ENCODE measurements at regions not wholly inside any gene's neighbourhood (a gene's known extent, or its start where the extent isn't known, plus 50 kb on each side); places are given as distances from the start of the nearest gene placed in this dataset.

- ATAC-seq (replicated peaks in 1 of 2) = no peak
These were observed 482.7 kb upstream of the EEF2KMT start for GRCh38 chr16:5580296-5580695.

GRCh38 chr16:5578980-5579379 is 481.4 kb upstream of the EEF2KMT start:
- Mint-ChIP-seq H3K36me3 (ENCODE audit: insufficient read depth in 2 of 2) (no peaks in the 10 kb centered on the region), H3K4me1 (ENCODE audit: low read depth) (no peaks in the 10 kb centered on the region), H3K27me3 (ENCODE audit: low read depth) (no peaks in the 10 kb centered on the region), H3K27ac (no peak overlapping the region), H3K9me3 (peaks cover 0 to 1% of the 10 kb centered on the region in 2 donors), H3K4me3 (no peak overlapping the region)
- DNase-seq = no peak
- no peak for ATAC-seq (replicated peaks in 1 of 2)

More at GRCh38 chr16:5580296-5580695, 482.7 kb upstream of the EEF2KMT start:
- Mint-ChIP-seq H3K4me3 (no peak overlapping the region), H3K9me3 (peaks cover 0 to 1% of the 10 kb centered on the region in 2 donors), H3K4me1 (ENCODE audit: low read depth) (no peaks in the 10 kb centered on the region), H3K27ac (no peak overlapping the region), H3K36me3 (ENCODE audit: insufficient read depth in 2 of 2) (no peaks in the 10 kb centered on the region), H3K27me3 (ENCODE audit: low read depth) (no peaks in the 10 kb centered on the region)
- no peak for DNase-seq

GRCh38 chr16:5577463-5577862 is 479.9 kb upstream of the EEF2KMT start:
- H3K27me3 Mint-ChIP-seq (ENCODE audit: low read depth) = no peaks in the 10 kb centered on the region
- H3K4me1 Mint-ChIP-seq (ENCODE audit: low read depth) = no peaks in the 10 kb centered on the region
- ATAC-seq (replicated peaks in 1 of 2) = no peak

GRCh38 chr16:5575646-5576245 is 478.2 kb upstream of the EEF2KMT start:
- no peak overlapping the region for H3K4me3 Mint-ChIP-seq
- no peak overlapping the region for H3K27ac Mint-ChIP-seq
- ATAC-seq (replicated peaks in 1 of 2) (no peak), DNase-seq (no peak)
- no peaks in the 10 kb centered on the region for H3K27me3 Mint-ChIP-seq (ENCODE audit: low read depth)
- no peaks in the 10 kb centered on the region for H3K4me1 Mint-ChIP-seq (ENCODE audit: low read depth)
- peaks cover 0 to 2% of the 10 kb centered on the region in 2 donors for H3K9me3 Mint-ChIP-seq
- H3K36me3 Mint-ChIP-seq (ENCODE audit: insufficient read depth in 2 of 2) = no peaks in the 10 kb centered on the region

More at GRCh38 chr16:5577463-5577862, 479.9 kb upstream of the EEF2KMT start:
- H3K4me3 Mint-ChIP-seq = no peak overlapping the region
- DNase-seq = no peak
- no peak overlapping the region for H3K27ac Mint-ChIP-seq
- H3K9me3 Mint-ChIP-seq = peaks cover 0 to 3% of the 10 kb centered on the region in 2 donors
- no peaks in the 10 kb centered on the region for H3K36me3 Mint-ChIP-seq (ENCODE audit: insufficient read depth in 2 of 2)

- ATAC-seq (replicated peaks in 1 of 2) (no peak), DNase-seq (no peak)
- H3K27me3 Mint-ChIP-seq (ENCODE audit: low read depth) = no peaks in the 10 kb centered on the region
- no peaks in the 10 kb centered on the region for H3K36me3 Mint-ChIP-seq (ENCODE audit: insufficient read depth in 2 of 2)
- H3K27ac Mint-ChIP-seq = no peak overlapping the region
- no peaks in the 10 kb centered on the region for H3K4me1 Mint-ChIP-seq (ENCODE audit: low read depth)
- no peak overlapping the region for H3K4me3 Mint-ChIP-seq
- H3K9me3 Mint-ChIP-seq = peaks cover 0 to 2% of the 10 kb centered on the region in 2 donors
These were observed 477.5 kb upstream of the EEF2KMT start for GRCh38 chr16:5575121-5575520.

GRCh38 chr16:5572056-5572455 is 474.5 kb upstream of the EEF2KMT start:
- ATAC-seq (replicated peaks in 1 of 2) (no peak), DNase-seq (no peak)
- peaks cover 0 to 4% of the 10 kb centered on the region in 2 donors for H3K9me3 Mint-ChIP-seq
- H3K27ac Mint-ChIP-seq = no peak overlapping the region
- H3K27me3 Mint-ChIP-seq (ENCODE audit: low read depth) = no peaks in the 10 kb centered on the region
- H3K36me3 Mint-ChIP-seq (ENCODE audit: insufficient read depth in 2 of 2) = no peaks in the 10 kb centered on the region
- no peak overlapping the region for H3K4me3 Mint-ChIP-seq
- no peaks in the 10 kb centered on the region for H3K4me1 Mint-ChIP-seq (ENCODE audit: low read depth)

- ATAC-seq (replicated peaks in 1 of 2) (no peak), DNase-seq (no peak)
- Mint-ChIP-seq H3K4me3 (no peak overlapping the region), H3K27ac (no peak overlapping the region), H3K36me3 (ENCODE audit: insufficient read depth in 2 of 2) (no peaks in the 10 kb centered on the region), H3K4me1 (ENCODE audit: low read depth) (no peaks in the 10 kb centered on the region), H3K27me3 (ENCODE audit: low read depth) (no peaks in the 10 kb centered on the region), H3K9me3 (peaks cover 0 to 7% of the 10 kb centered on the region in 2 donors)
These were observed 473.9 kb upstream of the EEF2KMT start for GRCh38 chr16:5571446-5571845.

- Mint-ChIP-seq H3K4me1 (ENCODE audit: low read depth) (no peaks in the 10 kb centered on the region), H3K36me3 (ENCODE audit: insufficient read depth in 2 of 2) (peaks cover 2 to 3% of the 10 kb centered on the region in 2 donors), H3K27ac (no peak overlapping the region), H3K4me3 (no peak overlapping the region), H3K9me3 (peaks cover 11 to 12% of the 10 kb centered on the region in 2 donors), H3K27me3 (ENCODE audit: low read depth) (no peaks in the 10 kb centered on the region)
- no peak for ATAC-seq (replicated peaks in 1 of 2)
- no peak for DNase-seq
These were observed 464.2 kb upstream of the EEF2KMT start for GRCh38 chr16:5561800-5562199.

- H3K4me1 Mint-ChIP-seq (ENCODE audit: low read depth) = no peaks in the 10 kb centered on the region
- H3K27me3 Mint-ChIP-seq (ENCODE audit: low read depth) = no peaks in the 10 kb centered on the region
- no peak overlapping the region for H3K27ac Mint-ChIP-seq
- DNase-seq (no peak), ATAC-seq (replicated peaks in 1 of 2) (no peak)
- H3K4me3 Mint-ChIP-seq = no peak overlapping the region
- peaks cover 2 to 3% of the 10 kb centered on the region in 2 donors for H3K36me3 Mint-ChIP-seq (ENCODE audit: insufficient read depth in 2 of 2)
- peaks cover 9 to 12% of the 10 kb centered on the region in 2 donors for H3K9me3 Mint-ChIP-seq
These were observed 462.5 kb upstream of the EEF2KMT start for GRCh38 chr16:5560084-5560483.

- no peaks in the 10 kb centered on the region for H3K27me3 Mint-ChIP-seq (ENCODE audit: low read depth)
- no peak overlapping the region for H3K27ac Mint-ChIP-seq
- DNase-seq (no peak), ATAC-seq (replicated peaks in 1 of 2) (no peak)
- H3K9me3 Mint-ChIP-seq = peaks cover 9 to 10% of the 10 kb centered on the region in 2 donors
- H3K4me3 Mint-ChIP-seq = no peak overlapping the region
- H3K4me1 Mint-ChIP-seq (ENCODE audit: low read depth) = no peaks in the 10 kb centered on the region
- peaks cover 2 to 3% of the 10 kb centered on the region in 2 donors for H3K36me3 Mint-ChIP-seq (ENCODE audit: insufficient read depth in 2 of 2)
These were observed 460.4 kb upstream of the EEF2KMT start for GRCh38 chr16:5557966-5558365.

- Mint-ChIP-seq H3K9me3 (peaks cover 9 to 10% of the 10 kb centered on the region in 2 donors), H3K4me1 (ENCODE audit: low read depth) (no peaks in the 10 kb centered on the region), H3K27me3 (ENCODE audit: low read depth) (no peaks in the 10 kb centered on the region), H3K4me3 (no peak overlapping the region), H3K36me3 (ENCODE audit: insufficient read depth in 2 of 2) (peaks cover 2 to 3% of the 10 kb centered on the region in 2 donors), H3K27ac (no peak overlapping the region)
- DNase-seq = no peak
- ATAC-seq (replicated peaks in 1 of 2) = no peak
These were observed 459.9 kb upstream of the EEF2KMT start for GRCh38 chr16:5557448-5557847.

- Mint-ChIP-seq H3K36me3 (ENCODE audit: insufficient read depth in 2 of 2) (peaks cover 2 to 3% of the 10 kb centered on the region in 2 donors), H3K9me3 (peaks cover 9 to 10% of the 10 kb centered on the region in 2 donors), H3K27ac (no peak overlapping the region), H3K4me1 (ENCODE audit: low read depth) (no peaks in the 10 kb centered on the region), H3K4me3 (no peak overlapping the region), H3K27me3 (ENCODE audit: low read depth) (no peaks in the 10 kb centered on the region)
- no peak for ATAC-seq (replicated peaks in 1 of 2)
- DNase-seq = no peak
These were observed 458.7 kb upstream of the EEF2KMT start for GRCh38 chr16:5556158-5556810.

- DNase-seq (no peak), ATAC-seq (replicated peaks in 1 of 2) (no peak)
- no peak overlapping the region for H3K4me3 Mint-ChIP-seq
- H3K4me1 Mint-ChIP-seq (ENCODE audit: low read depth) = no peaks in the 10 kb centered on the region
- H3K36me3 Mint-ChIP-seq (ENCODE audit: insufficient read depth in 2 of 2) = no peaks in the 10 kb centered on the region
- H3K27me3 Mint-ChIP-seq (ENCODE audit: low read depth) = no peaks in the 10 kb centered on the region
- H3K9me3 Mint-ChIP-seq = peaks cover 0 to 3% of the 10 kb centered on the region in 2 donors
- no peak overlapping the region for H3K27ac Mint-ChIP-seq
These were observed 454.3 kb upstream of the EEF2KMT start for GRCh38 chr16:5551909-5552308.

GRCh38 chr16:5549802-5550201 is 452.2 kb upstream of the EEF2KMT start:
- H3K9me3 Mint-ChIP-seq = peaks cover 0 to 3% of the 10 kb centered on the region in 2 donors

More at GRCh38 chr16:5549802-5550201, 452.2 kb upstream of the EEF2KMT start:
- DNase-seq (no peak), ATAC-seq (replicated peaks in 1 of 2) (no peak)
- no peaks in the 10 kb centered on the region for H3K27me3 Mint-ChIP-seq (ENCODE audit: low read depth)
- no peaks in the 10 kb centered on the region for H3K4me1 Mint-ChIP-seq (ENCODE audit: low read depth)
- H3K36me3 Mint-ChIP-seq (ENCODE audit: insufficient read depth in 2 of 2) = no peaks in the 10 kb centered on the region
- no peak overlapping the region for H3K4me3 Mint-ChIP-seq
- H3K27ac Mint-ChIP-seq = no peak overlapping the region
